ENCODE measurements at regions not wholly inside any gene's neighbourhood (a gene's known extent, or its start where the extent isn't known, plus 50 kb on each side); places are given as distances from the start of the nearest gene placed in this dataset.

GRCh38 chrX:140123446-140123845, 158.1 kb upstream of the CXorf66 start:
- no peak for TF ChIP-seq CTCF (IDR thresholded peaks at IDR 0.05; ENCODE audit: extremely low read depth in 1 of 2, insufficient read depth in 1 of 2, low read depth in 1 of 2, low read length in 2 of 2)
- no peak for TF ChIP-seq MYC (IDR thresholded peaks at IDR 0.05; ENCODE audit: low read depth, low read length)
- TF ChIP-seq POLR2A (IDR thresholded peaks at IDR 0.05; ENCODE audit: low read depth, low read length) = no peak
- no peak for TF ChIP-seq EZH2 (IDR thresholded peaks at IDR 0.05; ENCODE audit: borderline replicate concordance, low read depth, low read length, severe bottlenecking)
- no peak for TF ChIP-seq MAX (IDR thresholded peaks at IDR 0.05; ENCODE audit: insufficient read depth, insufficient read length)
- no peak for TF ChIP-seq GATA2 (IDR thresholded peaks at IDR 0.05; ENCODE audit: insufficient read depth, insufficient read length, low read depth, low read length)
- no peak for TF ChIP-seq POLR2AphosphoS5 (IDR thresholded peaks at IDR 0.05; ENCODE audit: insufficient read depth, low read depth, low read length)
- no peak for TF ChIP-seq JUN (IDR thresholded peaks at IDR 0.05; ENCODE audit: borderline replicate concordance, insufficient read depth, insufficient read length, low read depth)

Data from endothelial cell of umbilical vein (primary cell).